HCT116 (cell line): ENCODE measurements at regions not wholly inside any gene's neighbourhood (a gene's known extent, or its start where the extent isn't known, plus 50 kb on each side); places are given as distances from the start of the nearest gene placed in this dataset.

Experiments
- ATAC-seq: fragments of 200-7000 bp; cut with Tn5 transposase; 2 replicates; pipeline ENCODE4 v1.9.1; 2020; ENCODE audit warnings: mild to moderate bottlenecking, moderate library complexity
- BruUV-seq: library from RNA; stranded (reverse); fragments of 400-500 nt; replicated peaks from 2 replicates; lab custom pipeline; 2021; lab: Mats Ljungman, UMichigan
- CTCF ChIA-PET: fragments of 300-600 bp; sonication (Branson Sonifier 250); formaldehyde crosslinking; loops from one replicate; lab custom pipeline; 2021; ENCODE audit warnings: antibody characterized with exemption; lab: Charles Lee
- POLR2A ChIA-PET: fragments of 300-600, 350-600 bp; sonication (Branson Sonifier 250); formaldehyde crosslinking; loops from one replicate; lab custom pipeline; 2021; ENCODE audit warnings: antibody characterized with exemption; lab: Charles Lee
- RAD21 ChIA-PET, 2 experiments: fragments of 300-600 bp; sonication (Branson Sonifier 250); formaldehyde crosslinking; loops; one replicate each; lab custom pipeline; 2023; ENCODE audit warnings: low total read pairs in 2 of 2; ENCODE audit not compliant: uncharacterized antibody in 2 of 2, unreplicated experiment in 2 of 2, low non-redundant PET in 1 of 2; lab: Charles Lee
- DNase-seq: peaks from one replicate; pipeline ENCODE4 v3.0.0-alpha.2; 2010; ENCODE audit warnings: low read depth, low spot score
- H2AFZ ChIP-seq: fragments of 200-600 bp; shearing (Covaris generic), sonication (generic); 2 replicates; pipeline ENCODE4 v1.6.1; 2017; ENCODE audit warnings: low read depth, mixed run types, mixed read lengths, antibody characterized with exemption, low read length; ENCODE audit not compliant: poor library complexity, severe bottlenecking
- H3K27ac ChIP-seq: 2 replicates; pipeline ENCODE4 v1.5.1; 2012; ENCODE audit warnings: low read depth, low read length
- H3K27me3 ChIP-seq: fragments of 200-600 bp; sonication (generic); 2 replicates; pipeline ENCODE4 v1.6.1; 2016; ENCODE audit warnings: mixed run types, low read length, mixed read lengths; ENCODE audit not compliant: insufficient read depth
- H3K36me3 ChIP-seq, 2 experiments: fragments of 200-500 bp in 1 of 2; fragments of 200-600 bp in 1 of 2; sonication (Bioruptor generic) in 1 of 2; sonication (generic) in 1 of 2; 2 replicates each; pipeline versions ENCODE4 v1.5.1 to v1.6.1; 2014 to 2016; ENCODE audit warnings: low read length in 2 of 2, inconsistent platforms in 1 of 2, mixed read lengths in 1 of 2, mixed run types in 1 of 2; ENCODE audit not compliant: insufficient read depth in 2 of 2, control insufficient read depth in 1 of 2
- H3K4me1 ChIP-seq, 2 experiments: fragments of 200-600 bp in 1 of 2; sonication (generic) in 1 of 2; 2 replicates each; pipeline versions ENCODE4 v1.5.1 to v1.6.1; 2012 to 2017; ENCODE audit warnings: low read length in 2 of 2, inconsistent platforms in 1 of 2, mild to moderate bottlenecking in 1 of 2, mixed read lengths in 1 of 2, mixed run types in 1 of 2, moderate library complexity in 1 of 2; ENCODE audit not compliant: insufficient read depth in 2 of 2, control insufficient read depth in 1 of 2
- H3K4me2 ChIP-seq: fragments of 200-600 bp; sonication (generic); 2 replicates; pipeline ENCODE4 v1.6.1; 2017; ENCODE audit warnings: mixed run types, low read length, mixed read lengths
- H3K4me3 ChIP-seq, 2 experiments: fragments of 200-600 bp in 1 of 2; sonication (generic) in 1 of 2; replicated peaks in 1 of 2; 2 replicates each; pipeline ENCODE4 v1.5.1; 2011 to 2016; ENCODE audit warnings: low read length in 2 of 2, control low read depth in 1 of 2, low read depth in 1 of 2, mild to moderate bottlenecking in 1 of 2, mixed read lengths in 1 of 2, mixed run types in 1 of 2
- H3K79me2 ChIP-seq: fragments of 200-600 bp; sonication (generic); 2 replicates; pipeline ENCODE4 v1.6.1; 2017; ENCODE audit warnings: mild to moderate bottlenecking, mixed run types, low read length, moderate library complexity, mixed read lengths; ENCODE audit not compliant: insufficient read depth
- H3K9ac ChIP-seq: fragments of 200-600 bp; sonication (generic); 2 replicates; pipeline ENCODE4 v1.6.1; 2016; ENCODE audit warnings: low read length, mixed read lengths
- H3K9me2 ChIP-seq: fragments of 200-600 bp; sonication (generic), shearing (Covaris generic); 2 replicates; pipeline ENCODE4 v1.6.1; 2017; ENCODE audit warnings: mixed run types, mild to moderate bottlenecking, moderate library complexity; ENCODE audit not compliant: insufficient read depth
- H3K9me3 ChIP-seq, 2 experiments: fragments of 200-500 bp in 1 of 2; fragments of 200-600 bp in 1 of 2; sonication (Bioruptor generic) in 1 of 2; sonication (generic) in 1 of 2; 2 replicates each; pipeline ENCODE4 v1.6.1; 2014 to 2017; ENCODE audit warnings: low read length in 2 of 2, mixed read lengths in 2 of 2, inconsistent platforms in 1 of 2, low read depth in 1 of 2, mild to moderate bottlenecking in 1 of 2, mixed run types in 1 of 2, moderate library complexity in 1 of 2; ENCODE audit not compliant: control insufficient read depth in 1 of 2, insufficient read depth in 1 of 2
- H4K20me1 ChIP-seq: fragments of 200-600 bp; sonication (generic), shearing (Covaris generic); 2 replicates; pipeline ENCODE4 v1.6.1; 2017; ENCODE audit warnings: mixed run types, mild to moderate bottlenecking, moderate library complexity; ENCODE audit not compliant: insufficient read depth
- CBX3 ChIP-seq: IDR thresholded peaks from 2 replicates; pipeline ENCODE4 v1.6.1; 2012; ENCODE audit warnings: low read depth
- CTCF ChIP-seq, 3 experiments: fragments of 200-600 bp in 1 of 3; sonication (generic) in 1 of 3; IDR thresholded peaks in 2 of 3; conservative IDR thresholded peaks in 1 of 3; 2 replicates each; pipeline ENCODE4 v1.5.1; 2012 to 2017; ENCODE audit warnings: low read depth in 2 of 3, low read length in 2 of 3, antibody characterized with exemption in 1 of 3, borderline replicate concordance in 1 of 3, control low read depth in 1 of 3, mild to moderate bottlenecking in 1 of 3, mixed read lengths in 1 of 3, mixed run types in 1 of 3, moderate library complexity in 1 of 3; ENCODE audit not compliant: insufficient read depth in 1 of 3
- EGR1 ChIP-seq: IDR thresholded peaks from 2 replicates; pipeline ENCODE4 v1.6.1; 2012; ENCODE audit warnings: low read depth
- ELF1 ChIP-seq: IDR thresholded peaks from 2 replicates; pipeline ENCODE4 v1.6.1; 2012; ENCODE audit warnings: low read depth, borderline replicate concordance
- EZH2 ChIP-seq: fragments of 200-600 bp; sonication (generic); IDR thresholded peaks from 2 replicates; pipeline ENCODE4 v1.6.1; 2017; ENCODE audit warnings: antibody characterized with exemption, mixed run types
- JUND ChIP-seq: IDR thresholded peaks from 2 replicates; pipeline ENCODE4 v1.6.1; 2012
- MAX ChIP-seq: IDR thresholded peaks from 2 replicates; pipeline ENCODE4 v1.6.1; 2012
- POLR2AphosphoS5 ChIP-seq: IDR thresholded peaks from 2 replicates; pipeline ENCODE4 v1.6.1; 2011; ENCODE audit warnings: mild to moderate bottlenecking, low read depth, low read length, moderate library complexity
- RAD21 ChIP-seq: IDR thresholded peaks from 2 replicates; pipeline ENCODE4 v1.6.1; 2012; ENCODE audit warnings: low read depth, mild to moderate bottlenecking
- REST ChIP-seq: IDR thresholded peaks from 2 replicates; pipeline ENCODE4 v1.6.1; 2012; ENCODE audit warnings: low read depth
- SP1 ChIP-seq: IDR thresholded peaks from 2 replicates; pipeline ENCODE4 v1.6.1; 2012; ENCODE audit warnings: low read depth
- SRF ChIP-seq: IDR thresholded peaks from 2 replicates; pipeline ENCODE4 v1.6.1; 2012; ENCODE audit warnings: low read depth
- YY1 ChIP-seq: IDR thresholded peaks from 2 replicates; pipeline ENCODE4 v1.6.1; 2011; ENCODE audit warnings: low read length, low read depth, moderate library complexity, mild to moderate bottlenecking; ENCODE audit not compliant: insufficient replicate concordance; ENCODE audit errors: extremely low read depth
- intact Hi-C: fragments of 100-400 bp; cut with micrococcal nuclease; formaldehyde crosslinking; loops from 2 replicates; pipeline ENCODE4 v1.10.0; 2022
- TF ChIP-seq, protein P1 (sequence below): IDR thresholded peaks from 2 replicates; pipeline ENCODE4 v1.6.1; 2011; ENCODE audit warnings: mild to moderate bottlenecking, low read length, moderate library complexity; ENCODE audit not compliant: insufficient replicate concordance; ENCODE audit errors: extremely low read depth

GRCh38 chr4:184322328-184323025, 104.8 kb upstream of the ENPP6 start:
- ChIA-PET CTCF (no interaction called here), POLR2A (no interaction called here), RAD21 (no interaction called here)
- no TSS peak for BruUV-seq
- no peaks in the 10 kb centered on the region for H3K9me2 ChIP-seq
- no peak overlapping the region for H3K4me2 ChIP-seq
- H3K27ac ChIP-seq = no peak overlapping the region
- TF ChIP-seq YY1 = no peak
- TF ChIP-seq, protein P1, sequence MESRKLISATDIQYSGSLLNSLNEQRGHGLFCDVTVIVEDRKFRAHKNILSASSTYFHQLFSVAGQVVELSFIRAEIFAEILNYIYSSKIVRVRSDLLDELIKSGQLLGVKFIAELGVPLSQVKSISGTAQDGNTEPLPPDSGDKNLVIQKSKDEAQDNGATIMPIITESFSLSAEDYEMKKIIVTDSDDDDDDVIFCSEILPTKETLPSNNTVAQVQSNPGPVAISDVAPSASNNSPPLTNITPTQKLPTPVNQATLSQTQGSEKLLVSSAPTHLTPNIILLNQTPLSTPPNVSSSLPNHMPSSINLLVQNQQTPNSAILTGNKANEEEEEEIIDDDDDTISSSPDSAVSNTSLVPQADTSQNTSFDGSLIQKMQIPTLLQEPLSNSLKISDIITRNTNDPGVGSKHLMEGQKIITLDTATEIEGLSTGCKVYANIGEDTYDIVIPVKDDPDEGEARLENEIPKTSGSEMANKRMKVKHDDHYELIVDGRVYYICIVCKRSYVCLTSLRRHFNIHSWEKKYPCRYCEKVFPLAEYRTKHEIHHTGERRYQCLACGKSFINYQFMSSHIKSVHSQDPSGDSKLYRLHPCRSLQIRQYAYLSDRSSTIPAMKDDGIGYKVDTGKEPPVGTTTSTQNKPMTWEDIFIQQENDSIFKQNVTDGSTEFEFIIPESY = no peak
- TF ChIP-seq REST = no peak
- no peak for TF ChIP-seq MAX
- no peak for TF ChIP-seq EZH2
- TF ChIP-seq ELF1 = no peak
- TF ChIP-seq POLR2AphosphoS5 = no peak
- no peak for TF ChIP-seq SP1
- no peak for TF ChIP-seq JUND
- no peak for TF ChIP-seq CTCF (IDR thresholded peaks at IDR 0.05 in 2 of 3, conservative IDR thresholded peaks at IDR 0.05 in 1 of 3; ENCODE audit: borderline replicate concordance in 1 of 3, insufficient read depth in 1 of 3, low read depth in 2 of 3, low read length in 2 of 3)
- TF ChIP-seq RAD21 = no peak
- no peak for TF ChIP-seq CBX3
- TF ChIP-seq EGR1 = no peak
- no peak for TF ChIP-seq SRF
- no peak for DNase-seq
- no peak for ATAC-seq
- H3K4me3 ChIP-seq = no peak overlapping the region
- no peaks in the 10 kb centered on the region for H3K36me3 ChIP-seq
- H3K27me3 ChIP-seq = no peaks in the 10 kb centered on the region
- no peaks in the 10 kb centered on the region for H3K79me2 ChIP-seq
- intact Hi-C loops = no loop called here
- H3K4me1 ChIP-seq = no peaks in the 10 kb centered on the region; a peak in 1 of 4 replicates
- no peaks in the 10 kb centered on the region for H4K20me1 ChIP-seq
- H2AFZ ChIP-seq = no peak overlapping the region
- H3K9me3 ChIP-seq = no peaks in the 10 kb centered on the region
- no peak overlapping the region for H3K9ac ChIP-seq
